ENCODE measurements at regions not wholly inside any gene's neighbourhood (a gene's known extent, or its start where the extent isn't known, plus 50 kb on each side); places are given as distances from the start of the nearest gene placed in this dataset.

- no peaks in the 10 kb centered on the region for H3K79me1 ChIP-seq (ENCODE audit: insufficient read depth, low read depth, low read length, poor library complexity, severe bottlenecking)
- H2BK5ac ChIP-seq (ENCODE audit: insufficient read length, low read length), result no peak overlapping the region
- no peak overlapping the region for H3K18ac ChIP-seq (ENCODE audit: insufficient read length, low read depth, low read length)
- no peak overlapping the region for H3T11ph ChIP-seq (ENCODE audit: low read length)
- no peaks in the 10 kb centered on the region for H3K23me2 ChIP-seq (ENCODE audit: insufficient read length, low read depth, low read length, poor library complexity, severe bottlenecking)
- H4K5ac ChIP-seq (ENCODE audit: insufficient read length, low read depth, low read length), result no peak overlapping the region
- WGBS (ENCODE audit: extremely low coverage, insufficient read length, low lambda C conversion rate), result no CpG with 5 or more reads among the region's 3 CpGs
- H3K27ac ChIP-seq (ENCODE audit: insufficient read length, low read depth, low read length), result no peak overlapping the region
- no peak overlapping the region for H3K4me2 ChIP-seq (ENCODE audit: insufficient read depth, insufficient read length, low read length)
- no peak overlapping the region for H2BK20ac ChIP-seq (ENCODE audit: low read depth, low read length, poor library complexity, severe bottlenecking)
- no peaks in the 10 kb centered on the region for H4K20me1 ChIP-seq (ENCODE audit: control insufficient read depth, insufficient read depth, insufficient read length)
- H3K4me1 ChIP-seq (ENCODE audit: insufficient read depth, low read length), result peaks cover 4% of the 10 kb centered on the region; the same call in 1 of the 2 replicates
- H3K9me3 ChIP-seq (ENCODE audit: control insufficient read depth, low read depth, low read length), result no peaks in the 10 kb centered on the region
- H2AFZ ChIP-seq (ENCODE audit: low read length), result no peak overlapping the region
- H2AK5ac ChIP-seq (ENCODE audit: insufficient read length, low read length), result no peak overlapping the region
- no peaks in the 10 kb centered on the region for H3K79me2 ChIP-seq (ENCODE audit: insufficient read depth, low read length)
- no peak overlapping the region for H2BK120ac ChIP-seq (ENCODE audit: low read depth, low read length, poor library complexity, severe bottlenecking)
- no peak overlapping the region for H2BK15ac ChIP-seq (ENCODE audit: low read depth, low read length)
- peaks cover 5% of the 10 kb centered on the region for H3K27me3 Mint-ChIP-seq (ENCODE audit: low read depth)
- no peak overlapping the region for H2BK12ac ChIP-seq (ENCODE audit: insufficient read length, low read depth, low read length)
- no peak overlapping the region for H4K91ac ChIP-seq (ENCODE audit: insufficient read length, low read depth, low read length)
- no peak overlapping the region for H3K9ac ChIP-seq (ENCODE audit: extremely low read depth, insufficient read length, low read length)
- no peak overlapping the region for H4K8ac ChIP-seq (replicated peaks; ENCODE audit: insufficient read length, low read depth, low read length)
- DNase-seq, result no peak
- H3K36me3 Mint-ChIP-seq (ENCODE audit: insufficient read depth in 1 of 3, low read depth in 3 of 3), result no peaks in the 10 kb centered on the region; a peak in 2 of 7 replicates
- H3K4ac ChIP-seq (ENCODE audit: low read depth, low read length), result no peak overlapping the region
- peaks cover 67 to 68% of the 10 kb centered on the region in 2 experiments for H3K9me3 Mint-ChIP-seq
- no peak overlapping the region for H3K27ac Mint-ChIP-seq
- no peak overlapping the region for H3K23ac ChIP-seq (ENCODE audit: insufficient read length, low read depth, low read length)
- no peaks in the 10 kb centered on the region for H3K27me3 ChIP-seq (ENCODE audit: insufficient read depth, low read length)
- no peak for TF ChIP-seq CTCF (conservative IDR thresholded peaks at IDR 0.05)
- peaks cover 19 to 37% of the 10 kb centered on the region in 2 experiments for H3K4me1 Mint-ChIP-seq
- H3K14ac ChIP-seq (ENCODE audit: insufficient read depth, low read length), result no peak overlapping the region
- H3K4me3 Mint-ChIP-seq, result no peak overlapping the region
- no peak overlapping the region for H3K56ac ChIP-seq (ENCODE audit: insufficient read length, low read depth, low read length)
These were observed 156.5 kb upstream of the PJA1 start for GRCh38 chrX:69321789-69322188.
